H1 (cell line): ENCODE measurements at regions not wholly inside any gene's neighbourhood (a gene's known extent, or its start where the extent isn't known, plus 50 kb on each side); places are given as distances from the start of the nearest gene placed in this dataset.

Experiments used
- CTCF ChIA-PET: fragments of 300-600 bp; sonication (Branson Sonifier 250); formaldehyde crosslinking; loops from one replicate; lab custom pipeline; 2021; ENCODE audit not compliant: partially characterized antibody; lab: Charles Lee
- POLR2A ChIA-PET: fragments of 300-600 bp; sonication (Branson Sonifier 250); formaldehyde crosslinking; loops from one replicate; lab custom pipeline; 2021; ENCODE audit warnings: inconsistent platforms; ENCODE audit not compliant: partially characterized antibody; lab: Charles Lee
- DNase-seq, 2 experiments: peaks; one replicate each; pipeline versions ENCODE4 v3.0.0 to v3.0.0-alpha.2; 2010 to 2022; ENCODE audit warnings: low spot score in 2 of 2, low read depth in 1 of 2, mixed read lengths in 1 of 2
- FAIRE-seq: peaks from 2 replicates; lab custom pipeline; 2011; peaks lifted over from hg19 to GRCh38; lab: Jason Lieb, UNC
- H2AFZ ChIP-seq: 2 replicates; pipeline ENCODE4 v1.8.1; 2012; ENCODE audit warnings: low read length, inconsistent platforms
- H2AK5ac ChIP-seq: 2 replicates; pipeline ENCODE4 v1.6.1; 2013; ENCODE audit warnings: low read depth, low read length
- H2BK120ac ChIP-seq: replicated peaks from 2 replicates; pipeline ENCODE3; 2013; ENCODE audit warnings: low read depth, low read length, inconsistent platforms
- H2BK12ac ChIP-seq: 2 replicates; pipeline ENCODE4 v1.6.1; 2013; ENCODE audit warnings: low read depth, low read length
- H2BK15ac ChIP-seq: 2 replicates; pipeline ENCODE4 v1.6.1; 2013; ENCODE audit warnings: low read length
- H2BK20ac ChIP-seq: 2 replicates; pipeline ENCODE4 v1.6.1; 2013; ENCODE audit warnings: low read length
- H2BK5ac ChIP-seq: 2 replicates; pipeline ENCODE4 v1.6.1; 2013; ENCODE audit warnings: low read depth, low read length
- H3K14ac ChIP-seq: 2 replicates; pipeline ENCODE4 v1.6.1; 2013; ENCODE audit warnings: inconsistent platforms; ENCODE audit not compliant: insufficient read length
- H3K18ac ChIP-seq: 2 replicates; pipeline ENCODE4 v1.6.1; 2013; ENCODE audit warnings: low read length; ENCODE audit errors: extremely low read depth
- H3K23ac ChIP-seq: 2 replicates; pipeline ENCODE4 v1.6.1; 2013; ENCODE audit warnings: inconsistent platforms; ENCODE audit not compliant: insufficient read length
- H3K23me2 ChIP-seq: 2 replicates; pipeline ENCODE4 v1.6.1; 2013; ENCODE audit warnings: low read depth, low read length
- H3K27ac ChIP-seq: 2 replicates; pipeline ENCODE4 v1.6.1; 2011; ENCODE audit warnings: low read depth, low read length, inconsistent platforms
- H3K27me3 ChIP-seq, 4 experiments: replicated peaks in 1 of 4; 1 replicate in 1 of 4; 2 replicates in 3 of 4; pipeline versions ENCODE4 v1.6.1 to v1.8.1; 2011 to 2013; ENCODE audit warnings: low read length in 3 of 4, mild to moderate bottlenecking in 3 of 4, inconsistent platforms in 2 of 4, mixed read lengths in 2 of 4, moderate library complexity in 1 of 4; ENCODE audit not compliant: control insufficient read depth in 3 of 4, insufficient read depth in 3 of 4; ENCODE audit errors: extremely low read depth in 1 of 4
- H3K36me3 ChIP-seq, 4 experiments: 2 replicates each; pipeline versions ENCODE4 v1.6.1 to v1.8.1; 2011 to 2013; ENCODE audit warnings: mild to moderate bottlenecking in 4 of 4, low read length in 3 of 4, moderate library complexity in 2 of 4, control low read depth in 1 of 4, inconsistent platforms in 1 of 4; ENCODE audit not compliant: insufficient read depth in 4 of 4, control insufficient read depth in 2 of 4
- H3K4ac ChIP-seq: replicated peaks from 2 replicates; pipeline ENCODE3; 2013; ENCODE audit warnings: low read length, low read depth, mixed read lengths, inconsistent platforms; ENCODE audit not compliant: insufficient read length
- H3K4me1 ChIP-seq, 4 experiments: replicated peaks in 1 of 4; 1 replicate in 1 of 4; 2 replicates in 3 of 4; pipeline versions ENCODE4 v1.6.1 to v1.8.1; 2011 to 2013; ENCODE audit warnings: low read length in 3 of 4, inconsistent platforms in 2 of 4, mixed read lengths in 1 of 4; ENCODE audit not compliant: insufficient read depth in 4 of 4, control insufficient read depth in 3 of 4
- H3K4me2 ChIP-seq, 2 experiments: 2 replicates each; pipeline versions ENCODE4 v1.6.1 to v1.8.1; 2011 to 2013; ENCODE audit warnings: low read depth in 2 of 2, low read length in 2 of 2, control low read depth in 1 of 2, inconsistent platforms in 1 of 2, mild to moderate bottlenecking in 1 of 2; ENCODE audit not compliant: insufficient read depth in 1 of 2
- H3K4me3 ChIP-seq, 4 experiments: fragments of 200-600, 300-600 bp in 1 of 4; sonication (generic), shearing (Covaris generic), sonication (Bioruptor Twin) in 1 of 4; 2 replicates each; pipeline versions ENCODE4 v1.5.1 to v1.8.1; 2011 to 2016; ENCODE audit warnings: low read length in 4 of 4, low read depth in 3 of 4, control low read depth in 2 of 4, inconsistent platforms in 2 of 4, mild to moderate bottlenecking in 2 of 4, mixed read lengths in 1 of 4, moderate library complexity in 1 of 4; ENCODE audit not compliant: insufficient read depth in 2 of 4; ENCODE audit errors: extremely low read depth in 1 of 4
- H3K56ac ChIP-seq: replicated peaks from 2 replicates; pipeline ENCODE3; 2013; ENCODE audit warnings: low read depth, mild to moderate bottlenecking, mixed read lengths, low read length, inconsistent platforms; ENCODE audit not compliant: insufficient read length
- H3K79me1 ChIP-seq: 2 replicates; pipeline ENCODE4 v1.6.1; 2013; ENCODE audit warnings: low read depth, low read length, control low read depth
- H3K79me2 ChIP-seq, 2 experiments: 2 replicates each; pipeline versions ENCODE4 v1.6.1 to v1.8.1; 2012 to 2013; ENCODE audit warnings: low read length in 2 of 2, mild to moderate bottlenecking in 2 of 2, inconsistent platforms in 1 of 2; ENCODE audit not compliant: insufficient read depth in 2 of 2, control insufficient read depth in 1 of 2
- H3K9ac ChIP-seq, 4 experiments: replicated peaks in 1 of 4; 1 replicate in 1 of 4; 2 replicates in 3 of 4; pipeline versions ENCODE4 v1.6.1 to v1.8.1; 2011 to 2013; ENCODE audit warnings: low read depth in 3 of 4, low read length in 3 of 4, control low read depth in 2 of 4, mild to moderate bottlenecking in 2 of 4, moderate library complexity in 2 of 4, inconsistent platforms in 1 of 4; ENCODE audit errors: extremely low read depth in 1 of 4
- H3K9me3 ChIP-seq, 2 experiments: 2 replicates each; pipeline versions ENCODE4 v1.6.1 to v1.8.1; 2012 to 2013; ENCODE audit warnings: mild to moderate bottlenecking in 2 of 2, moderate library complexity in 2 of 2, control low read depth in 1 of 2, inconsistent platforms in 1 of 2, low read depth in 1 of 2, low read length in 1 of 2, mixed read lengths in 1 of 2; ENCODE audit not compliant: insufficient read depth in 2 of 2
- H4K20me1 ChIP-seq, 2 experiments: replicated peaks in 1 of 2; 2 replicates each; pipeline versions ENCODE3 to v1.8.1; 2011 to 2013; ENCODE audit warnings: inconsistent platforms in 2 of 2, low read length in 2 of 2, mild to moderate bottlenecking in 1 of 2; ENCODE audit not compliant: insufficient read depth in 2 of 2, control insufficient read depth in 1 of 2
- H4K5ac ChIP-seq: 2 replicates; pipeline ENCODE4 v1.6.1; 2013; ENCODE audit warnings: low read length, low read depth, mixed read lengths, inconsistent platforms; ENCODE audit not compliant: insufficient read length
- H4K8ac ChIP-seq: 2 replicates; pipeline ENCODE4 v1.8.0; 2013; ENCODE audit warnings: mild to moderate bottlenecking, moderate library complexity, low read length, inconsistent platforms; ENCODE audit not compliant: insufficient read depth; ENCODE audit errors: extremely low read depth
- H4K91ac ChIP-seq: replicated peaks from 2 replicates; pipeline ENCODE3; 2013; ENCODE audit warnings: low read length, mixed read lengths, inconsistent platforms; ENCODE audit not compliant: insufficient read length
- ASH2L ChIP-seq: fragments of 200-600, 300-600 bp; sonication (generic); IDR thresholded peaks from one replicate; pipeline ENCODE4 v1.7.1; 2017; ENCODE audit warnings: low read length
- CREB1 ChIP-seq: IDR thresholded peaks from 2 replicates; pipeline ENCODE4 v1.6.1; 2012; ENCODE audit warnings: inconsistent platforms
- FOSL1 ChIP-seq: IDR thresholded peaks from 2 replicates; pipeline ENCODE4 v1.6.1; 2011; ENCODE audit warnings: mild to moderate bottlenecking, low read depth, low read length, moderate library complexity; ENCODE audit not compliant: insufficient read depth
- GABPA ChIP-seq: IDR thresholded peaks from 2 replicates; pipeline ENCODE4 v1.6.1; 2011; ENCODE audit warnings: mild to moderate bottlenecking, low read length, moderate library complexity, borderline replicate concordance; ENCODE audit not compliant: insufficient read depth
- JUN ChIP-seq: IDR thresholded peaks from 2 replicates; pipeline ENCODE4 v1.6.1; 2011; ENCODE audit warnings: low read depth, mild to moderate bottlenecking, improper control_type of control experiment, low read length
- KDM5A ChIP-seq: fragments of 200-600 bp; IDR thresholded peaks from 2 replicates; pipeline ENCODE4 v1.7.1; 2012; ENCODE audit warnings: mild to moderate bottlenecking, low read length, inconsistent platforms, mixed read lengths
- SIN3A ChIP-seq, 2 experiments: IDR thresholded peaks in 1 of 2; conservative IDR thresholded peaks in 1 of 2; 2 replicates each; pipeline ENCODE4 v1.6.1; 2011 to 2012; ENCODE audit warnings: low read length in 2 of 2, improper control_type of control experiment in 1 of 2, low read depth in 1 of 2, mild to moderate bottlenecking in 1 of 2
- TAF7 ChIP-seq: optimal IDR thresholded peaks from 2 replicates; pipeline ENCODE3; 2011; ENCODE audit warnings: low read depth, mild to moderate bottlenecking, inconsistent platforms, low read length, moderate library complexity, borderline replicate concordance
- WGBS, 2 experiments: shearing (Covaris generic) in 1 of 2; methylation state at CpG; one replicate each; pipeline versions ENCODE4 v1.1.6 to v1.1.7; 2013 to 2015; ENCODE audit warnings: low lambda C conversion rate in 2 of 2, mixed read lengths in 2 of 2, inconsistent platforms in 1 of 2, low coverage in 1 of 2, missing lambda C conversion rate in 1 of 2; ENCODE audit not compliant: insufficient replicate concordance in 2 of 2, insufficient coverage in 1 of 2, insufficient read length in 1 of 2; ENCODE audit errors: extremely low coverage in 1 of 2, missing lambda C conversion rate in 1 of 2; 5-methylcytosine and 5-hydroxymethylcytosine counted together
- TF ChIP-seq, protein P1 (sequence below): IDR thresholded peaks from 2 replicates; pipeline ENCODE4 v1.6.1; 2012; ENCODE audit warnings: inconsistent platforms
- TF ChIP-seq, protein P2 (sequence below): IDR thresholded peaks from 2 replicates; pipeline ENCODE4 v1.6.1; 2011; ENCODE audit warnings: low read length, improper control_type of control experiment

DNA sequence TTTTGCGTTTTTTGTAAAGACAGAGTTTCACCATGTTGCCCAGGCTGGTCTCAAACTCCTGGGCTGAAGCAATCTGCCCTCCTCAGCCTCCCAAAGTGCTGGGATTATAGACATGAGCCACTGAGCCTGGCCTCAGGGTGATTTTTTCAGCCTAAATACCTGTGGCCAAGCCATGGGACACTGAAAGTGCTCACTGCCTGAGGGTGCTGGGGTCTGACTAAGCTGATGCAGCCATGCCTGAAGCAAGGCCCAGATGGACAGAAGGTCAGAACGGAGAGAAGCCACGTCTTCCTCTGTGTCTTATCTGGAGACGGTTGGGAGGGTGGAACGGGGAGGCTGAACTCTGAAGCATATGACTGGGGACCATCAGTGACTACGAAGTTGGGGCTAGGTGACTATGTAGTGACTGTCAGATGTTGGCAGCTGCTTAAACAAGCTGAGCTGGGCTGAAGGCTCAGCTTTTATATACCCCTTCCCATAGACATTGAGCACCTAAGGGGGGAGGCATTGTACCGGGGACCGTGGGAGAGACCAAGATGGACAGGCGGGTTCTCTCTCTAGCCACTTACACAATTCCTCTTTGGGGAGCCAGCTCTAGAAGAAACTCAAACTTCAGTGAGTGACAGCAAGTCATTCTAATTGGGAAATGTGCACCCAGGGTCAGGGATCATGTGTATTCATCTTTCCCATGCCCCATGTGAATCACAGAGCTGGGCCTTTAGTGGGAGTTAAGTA is 73.3 kb upstream of the HABP2 start:
- Histone ChIP-seq H4K91ac (no peak overlapping the region), H3K4me1 (no peaks in the 10 kb centered on the region), H2BK5ac (no peak overlapping the region), H2AFZ (no peak overlapping the region), H3K18ac (no peak overlapping the region), H2BK15ac (no peak overlapping the region), H2BK12ac (no peak overlapping the region), H3K27me3 (no peaks in the 10 kb centered on the region), H3K9me3 (peaks cover 33 to 37% of the 10 kb centered on the region in 2 experiments), H3K79me2 (no peaks in the 10 kb centered on the region), H3K4ac (no peak overlapping the region), H2AK5ac (no peak overlapping the region), H2BK20ac (no peak overlapping the region), H4K5ac (no peak overlapping the region), H3K14ac (no peak overlapping the region), H3K79me1 (no peaks in the 10 kb centered on the region), H4K8ac (no peak overlapping the region), H3K27ac (no peak overlapping the region), H4K20me1 (no peaks in the 10 kb centered on the region), H3K23ac (no peak overlapping the region), H3K4me2 (no peak overlapping the region), H3K56ac (no peak overlapping the region)
- CTCF ChIA-PET: no interaction called here
- TF ChIP-seq, protein P1, sequence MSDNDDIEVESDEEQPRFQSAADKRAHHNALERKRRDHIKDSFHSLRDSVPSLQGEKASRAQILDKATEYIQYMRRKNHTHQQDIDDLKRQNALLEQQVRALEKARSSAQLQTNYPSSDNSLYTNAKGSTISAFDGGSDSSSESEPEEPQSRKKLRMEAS: no peak
- TF ChIP-seq CREB1: no peak
- no peak for TF ChIP-seq KDM5A
- TF ChIP-seq GABPA: no peak
- TF ChIP-seq, protein P2, sequence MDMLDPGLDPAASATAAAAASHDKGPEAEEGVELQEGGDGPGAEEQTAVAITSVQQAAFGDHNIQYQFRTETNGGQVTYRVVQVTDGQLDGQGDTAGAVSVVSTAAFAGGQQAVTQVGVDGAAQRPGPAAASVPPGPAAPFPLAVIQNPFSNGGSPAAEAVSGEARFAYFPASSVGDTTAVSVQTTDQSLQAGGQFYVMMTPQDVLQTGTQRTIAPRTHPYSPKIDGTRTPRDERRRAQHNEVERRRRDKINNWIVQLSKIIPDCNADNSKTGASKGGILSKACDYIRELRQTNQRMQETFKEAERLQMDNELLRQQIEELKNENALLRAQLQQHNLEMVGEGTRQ: no peak
- TF ChIP-seq ASH2L: no peak
- no peak for TF ChIP-seq FOSL1
- TF ChIP-seq JUN: no peak
- no peak for TF ChIP-seq SIN3A (conservative IDR thresholded peaks at IDR 0.05 in 1 of 2, IDR thresholded peaks at IDR 0.05 in 1 of 2; ENCODE audit: low read depth in 1 of 2, low read length in 2 of 2)
- no peak for TF ChIP-seq TAF7
- TF ChIP-seq, all 59 proteins: peak for 0
- no peaks in the 10 kb centered on the region for H3K36me3 ChIP-seq
- H3K4me3 ChIP-seq: no peak overlapping the region; a peak in 1 of 8 replicates
- POLR2A ChIA-PET: no interaction called here
- H2BK120ac ChIP-seq: no peak overlapping the region
- DNase-seq: no peak
- no peak overlapping the region for H3K9ac ChIP-seq
- no peak for FAIRE-seq
- 91% methylated on average over 9 of the region's 9 CpGs; no CpG with 5 or more reads in 1 of the 2 experiments for WGBS, 2 experiments
- H3K23me2 ChIP-seq: no peaks in the 10 kb centered on the region
